Renal cortical epithelial cell (primary cell): ENCODE measurements at regions not wholly inside any gene's neighbourhood (a gene's known extent, or its start where the extent isn't known, plus 50 kb on each side); places are given as distances from the start of the nearest gene placed in this dataset.
"Not testable (repeated sequence)": the region's sequence is repeated elsewhere in the genome, so short reads cannot be mapped to it uniquely, and the experiment has no call there.

Experiments
- DNase-seq: peaks from one replicate; pipeline ENCODE4 v3.0.0-alpha.2; 2011; ENCODE audit warnings: low read depth

DNA sequence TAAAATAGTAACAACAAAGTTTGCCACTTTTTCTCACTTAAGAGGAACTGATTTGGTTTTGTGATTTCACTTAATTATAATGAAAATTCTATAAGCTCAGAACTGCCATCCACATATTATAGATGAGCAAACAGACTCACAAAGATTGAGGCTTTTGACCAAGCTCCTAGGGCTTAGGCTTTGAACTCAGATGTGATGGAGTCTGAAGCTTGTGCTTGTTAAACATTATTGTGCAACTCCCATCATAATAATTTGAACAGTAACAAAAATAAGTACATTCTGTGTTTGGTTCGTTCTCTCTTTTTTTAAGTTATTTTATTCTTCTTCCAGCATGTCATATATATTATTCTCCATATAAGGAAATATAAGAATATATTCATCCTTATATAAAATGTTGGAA lies 403.4 kb downstream of the PTPRC start:
- no peak for DNase-seq

DNA sequence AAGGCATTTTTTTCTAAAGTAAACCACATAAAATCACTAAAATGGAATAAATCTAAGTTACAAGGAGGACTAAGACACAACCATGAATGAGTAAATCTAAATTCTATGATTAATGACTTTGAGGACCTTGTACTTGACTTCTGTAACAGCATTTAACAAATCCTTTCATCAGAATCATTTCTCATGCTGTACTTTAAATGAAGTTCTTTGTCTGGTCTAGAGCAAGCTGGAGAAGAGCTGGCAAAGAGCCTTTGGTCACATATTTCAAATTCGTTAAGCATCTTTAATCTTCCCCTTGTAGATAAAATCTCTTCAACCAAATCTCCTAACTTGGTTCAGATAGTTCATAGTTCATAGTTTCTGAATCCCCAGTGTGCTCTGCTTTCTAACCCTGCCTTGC lies 405.4 kb downstream of the PTPRC start:
- no peak for DNase-seq

DNA sequence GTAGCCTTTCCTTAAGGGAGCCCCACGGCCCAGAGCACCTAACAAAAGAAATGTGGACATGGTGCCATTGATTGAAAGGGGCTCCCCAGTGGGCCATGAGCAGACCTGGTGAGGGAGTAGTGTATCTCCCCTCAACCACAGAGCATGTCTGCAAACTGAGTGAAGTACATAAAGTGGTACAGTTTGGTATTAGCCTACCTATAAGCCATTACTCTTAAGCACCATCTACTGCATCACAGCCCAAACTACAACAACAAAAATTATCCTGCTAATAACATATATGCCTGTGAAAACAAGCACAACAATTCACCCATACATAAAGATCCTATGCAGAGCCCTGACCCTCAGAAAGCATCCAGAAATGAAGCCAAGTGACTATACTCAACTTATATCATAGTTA lies 407.8 kb downstream of the PTPRC start:
- DNase-seq = peak; percentile 1

DNA sequence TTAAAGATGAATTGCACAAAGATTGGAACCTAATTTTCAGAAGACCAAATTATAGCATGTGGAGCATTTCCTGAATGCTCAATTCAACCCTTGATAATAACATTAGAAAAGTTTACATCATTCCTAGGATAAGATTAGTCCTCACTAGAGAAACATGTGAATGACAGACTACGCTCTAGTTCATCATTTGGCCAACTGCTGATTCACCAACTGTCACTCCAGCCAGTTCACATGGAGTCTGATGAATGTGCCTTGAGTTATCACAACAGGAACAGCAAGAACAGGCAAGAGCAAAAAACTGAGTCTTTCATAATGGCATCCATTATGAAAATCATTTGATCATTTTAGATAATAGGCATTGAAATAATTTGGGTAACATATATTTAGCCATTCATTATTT lies 415.9 kb downstream of the PTPRC start:
- no peak for DNase-seq

DNA sequence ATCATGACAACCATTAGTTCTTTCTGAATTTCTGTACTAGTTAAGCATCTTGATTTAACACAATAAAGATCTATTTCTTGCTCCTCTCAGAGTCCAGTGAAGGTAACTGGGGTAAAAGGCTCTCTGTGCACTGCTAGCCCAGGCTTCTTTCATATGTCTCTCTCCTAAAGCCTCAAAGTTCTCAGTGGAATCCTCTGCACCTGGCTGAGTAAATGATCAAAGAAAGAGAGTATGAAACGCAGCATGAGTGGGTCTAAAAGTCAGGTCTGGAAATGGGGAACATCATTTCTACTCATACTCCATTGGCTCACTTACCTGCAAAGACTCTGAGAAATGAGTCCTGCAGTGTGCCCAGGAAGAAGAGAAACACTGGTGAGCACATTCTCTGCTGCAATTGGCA lies 418.5 kb downstream of the PTPRC start:
- no peak for DNase-seq

DNA sequence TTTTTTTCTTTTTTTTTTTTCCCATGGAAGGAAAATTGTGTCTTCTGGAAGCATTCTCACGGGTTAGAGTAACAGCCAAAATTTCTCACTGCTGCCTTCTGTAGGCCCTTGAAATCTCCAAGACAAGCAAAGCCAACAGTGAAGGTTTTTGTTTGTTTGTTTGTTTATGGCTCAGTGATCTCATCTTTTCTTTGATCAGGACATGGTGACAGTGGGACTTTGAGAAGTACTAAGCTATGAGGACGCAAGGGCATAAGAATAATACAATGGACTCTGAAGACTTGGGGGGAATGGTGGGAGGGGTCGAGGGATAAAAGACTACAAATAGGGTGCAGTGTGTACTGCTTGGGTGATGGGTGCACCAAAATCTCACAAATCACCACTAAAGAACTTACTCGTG lies 419.4 kb downstream of the PTPRC start:
- no peak for DNase-seq

DNA sequence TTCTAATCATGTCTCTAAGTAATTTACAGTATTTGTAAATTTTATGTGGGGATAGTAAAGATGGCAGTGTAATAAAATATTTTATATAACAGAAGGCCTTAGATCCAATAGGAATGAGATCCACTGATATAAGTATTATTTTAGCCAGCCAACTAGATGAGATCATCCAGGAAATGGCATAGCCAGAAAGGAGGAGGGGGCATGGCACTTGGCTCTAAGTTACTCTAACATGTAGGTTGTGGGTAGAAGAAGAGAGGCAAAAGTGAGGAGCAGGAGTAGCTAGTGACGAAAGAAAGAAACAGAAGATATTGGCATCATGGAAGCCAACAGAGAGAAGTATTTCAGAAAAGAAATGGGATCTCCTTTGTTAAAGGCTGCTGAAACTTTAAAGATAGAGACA lies 426.1 kb downstream of the PTPRC start:
- no peak for DNase-seq

DNA sequence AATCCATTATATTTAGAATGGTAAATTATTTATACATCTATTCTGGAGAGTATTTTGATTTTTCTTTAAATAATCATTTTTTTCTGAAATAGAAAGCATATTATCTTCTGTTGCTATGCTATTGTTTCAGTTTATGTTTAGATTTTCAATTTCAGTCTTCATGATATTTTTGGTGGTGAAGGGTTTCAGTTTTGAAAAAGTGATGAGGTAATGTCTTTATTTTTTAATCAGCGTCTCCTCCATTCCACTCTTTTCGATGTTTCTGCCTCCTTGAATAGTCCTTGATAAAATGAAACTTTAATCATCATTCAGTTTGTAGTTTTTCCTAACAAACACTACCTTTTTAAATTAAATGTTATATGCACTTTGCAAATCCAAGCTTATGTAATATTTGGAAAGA lies 428.6 kb downstream of the PTPRC start:
- DNase-seq = no peak

DNA sequence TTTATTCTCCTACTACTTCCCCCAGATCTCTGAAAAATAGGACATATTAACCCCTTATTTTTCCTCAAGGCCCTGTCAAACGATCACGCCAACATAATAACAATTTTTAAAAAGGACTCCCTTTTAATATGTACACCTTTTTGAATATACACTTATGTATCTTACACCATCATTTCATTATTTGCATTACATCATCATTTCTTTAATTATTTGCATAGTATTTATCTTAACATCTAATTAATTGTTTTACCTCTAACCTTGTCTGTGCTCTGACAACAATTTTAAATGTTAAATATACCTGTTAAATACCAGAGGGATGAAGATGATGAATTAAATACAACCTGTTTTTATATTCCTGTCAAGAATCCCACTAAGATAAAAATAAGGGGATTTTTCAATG lies 432.2 kb downstream of the PTPRC start:
- no peak for DNase-seq

DNA sequence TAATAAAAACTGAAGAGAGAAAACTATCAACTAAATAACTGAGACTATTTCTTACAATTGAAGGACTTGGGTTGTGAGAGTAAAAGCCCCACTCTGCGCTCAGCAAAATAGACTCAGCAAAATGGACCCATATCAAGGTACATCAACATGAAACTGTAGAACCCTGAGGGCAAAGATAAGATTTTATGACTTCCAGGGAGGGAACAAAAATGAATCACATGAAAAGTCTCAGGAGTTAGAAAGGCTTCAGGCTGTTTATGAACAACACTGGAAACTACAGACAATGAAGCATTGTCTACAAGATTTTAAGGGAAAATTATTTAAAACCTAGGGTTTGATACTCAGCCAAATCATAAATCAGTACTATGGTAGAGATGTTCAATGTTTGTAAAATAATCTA lies 434.3 kb downstream of the PTPRC start:
- peak; percentile 32 for DNase-seq

DNA sequence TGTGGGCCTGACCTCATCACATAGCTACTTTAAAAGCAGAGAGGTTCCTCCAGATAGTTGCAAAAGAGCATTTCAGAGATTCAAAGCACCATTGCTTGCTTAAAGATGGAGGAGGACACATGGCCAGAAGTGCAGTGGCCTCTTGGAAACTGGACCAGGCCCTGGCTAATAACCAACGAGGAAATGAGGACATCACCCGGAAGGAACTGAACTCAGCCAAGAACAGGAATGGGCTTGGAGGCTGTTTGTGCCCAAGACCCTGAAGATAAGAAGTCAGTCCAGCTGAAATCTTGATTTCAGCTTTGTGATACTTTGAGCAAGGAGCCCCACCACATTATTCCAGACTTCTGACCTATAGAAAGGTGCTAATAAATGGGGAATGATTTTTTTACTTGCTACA lies 437.0 kb downstream of the PTPRC start:
- no peak for DNase-seq

DNA sequence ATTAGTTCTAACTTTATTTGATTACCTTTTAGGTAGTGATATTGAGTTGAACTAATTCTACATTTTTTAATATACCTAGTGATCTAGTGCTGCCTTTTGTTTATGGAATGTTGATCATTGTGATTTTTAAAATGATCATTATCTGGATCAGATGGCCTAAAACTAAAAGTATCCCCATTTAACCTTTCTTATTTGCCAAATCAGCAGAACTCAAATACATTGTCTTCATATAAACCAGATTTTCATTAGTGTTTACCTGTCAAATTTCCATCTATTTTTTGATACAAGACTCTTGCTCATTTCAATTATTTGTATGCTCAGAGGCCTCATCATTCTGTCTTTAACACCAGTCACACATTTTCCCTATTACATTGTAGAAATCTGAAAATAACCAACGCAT lies 441.2 kb downstream of the PTPRC start:
- DNase-seq = no peak

DNA sequence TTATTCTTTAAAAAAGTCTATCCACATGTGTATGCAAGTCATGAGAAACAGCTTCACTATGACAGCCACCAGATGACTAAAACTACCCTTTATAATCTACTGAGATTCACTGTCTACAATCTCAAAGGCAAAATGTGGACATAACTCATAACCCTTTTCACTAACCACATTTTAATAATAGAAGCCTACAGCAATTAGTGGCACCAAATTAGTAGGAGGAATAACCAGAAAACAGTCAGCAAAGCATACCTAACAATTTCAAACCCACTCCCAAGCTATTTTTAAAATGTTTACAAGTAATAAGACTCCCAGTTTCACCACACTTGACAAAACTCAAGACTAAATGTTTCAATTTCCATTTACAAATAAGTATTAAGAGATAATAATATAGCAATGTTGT lies 442.9 kb downstream of the PTPRC start:
- DNase-seq = no peak

DNA sequence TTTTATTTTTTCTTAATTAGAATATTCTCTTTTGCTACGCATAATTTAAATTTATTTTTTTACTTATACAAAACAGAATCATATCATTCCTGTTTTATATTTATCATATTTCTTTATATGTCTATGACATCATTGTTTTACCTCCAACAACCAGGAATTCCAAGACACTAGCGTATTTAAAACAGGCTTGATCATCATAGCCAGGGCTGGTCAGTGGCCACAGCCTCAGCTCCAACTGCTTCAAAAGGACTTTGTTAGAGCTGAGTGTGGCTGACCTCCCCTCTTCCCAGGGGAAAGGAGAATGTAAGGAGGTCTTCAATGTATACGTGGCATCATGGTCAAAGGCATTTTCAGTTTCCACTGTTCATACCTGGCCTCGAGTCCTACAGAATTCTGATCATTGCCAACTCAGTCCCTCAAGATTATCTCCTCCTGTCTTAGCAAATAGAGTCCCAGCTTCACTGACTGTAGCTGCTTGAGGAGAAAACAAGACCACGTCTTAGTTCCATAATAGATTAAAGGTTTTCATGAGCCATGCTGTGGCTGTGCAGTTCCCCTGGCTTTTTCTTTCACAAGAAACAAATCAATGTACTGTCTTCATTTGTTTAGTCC lies 444.0 kb downstream of the PTPRC start:
- DNase-seq = no peak

DNA sequence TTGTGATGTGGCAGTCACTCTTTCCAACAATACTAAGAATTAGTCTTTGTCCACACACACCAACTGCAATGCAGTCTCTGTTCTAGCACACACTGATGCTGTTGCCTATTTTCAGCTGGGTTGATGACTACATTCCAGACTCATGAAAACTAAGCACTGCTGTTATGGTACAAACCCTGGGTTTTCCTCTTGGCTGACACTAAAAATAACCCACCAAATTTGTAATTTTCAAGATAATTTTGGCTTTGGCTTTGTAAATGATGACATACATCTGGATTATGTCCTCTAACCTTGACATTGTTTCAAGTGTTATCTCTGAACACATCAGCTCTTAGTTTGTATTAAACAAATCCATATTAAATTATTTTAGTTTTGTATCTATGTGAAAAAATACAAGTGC lies 444.8 kb downstream of the PTPRC start:
- no peak for DNase-seq

DNA sequence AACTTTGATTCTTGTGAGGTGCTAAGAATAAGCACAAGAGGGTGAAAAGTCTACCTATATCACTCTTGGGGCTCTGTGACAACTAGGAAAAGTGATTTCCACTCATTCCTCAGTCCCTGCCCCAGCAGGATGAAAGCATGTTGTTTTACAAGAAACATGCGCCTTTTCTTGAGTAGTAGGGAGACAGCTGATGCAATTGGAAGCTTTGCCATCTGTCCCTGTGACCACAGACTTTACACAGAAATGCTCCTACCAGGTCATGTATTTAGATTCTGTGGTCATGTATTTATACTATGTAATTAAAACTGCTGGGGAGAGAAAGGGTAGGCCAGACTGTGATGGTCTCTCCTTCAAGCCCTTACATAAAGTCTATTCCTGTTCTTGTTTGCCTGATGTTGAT lies 445.5 kb downstream of the PTPRC start:
- no peak for DNase-seq

DNA sequence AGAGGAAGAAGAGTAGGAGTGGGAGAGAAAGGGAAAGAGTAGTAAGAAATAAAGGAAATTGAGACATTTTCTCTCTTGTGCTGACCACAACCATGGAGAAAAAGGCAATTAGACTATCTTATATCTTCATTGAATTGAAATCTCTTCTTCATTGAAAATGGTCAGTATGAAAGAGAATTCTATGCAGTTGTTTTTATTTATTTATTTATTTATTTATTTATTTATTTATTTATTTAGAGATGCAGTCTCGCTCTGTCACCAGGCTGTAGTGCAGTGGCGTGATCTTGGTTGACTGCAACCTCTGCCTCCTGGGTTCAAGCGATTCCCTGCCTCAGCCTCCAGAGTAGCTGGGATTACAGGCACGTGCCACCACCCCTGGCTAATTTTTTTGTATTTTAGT lies 447.1 kb downstream of the PTPRC start:
- DNase-seq = no peak

DNA sequence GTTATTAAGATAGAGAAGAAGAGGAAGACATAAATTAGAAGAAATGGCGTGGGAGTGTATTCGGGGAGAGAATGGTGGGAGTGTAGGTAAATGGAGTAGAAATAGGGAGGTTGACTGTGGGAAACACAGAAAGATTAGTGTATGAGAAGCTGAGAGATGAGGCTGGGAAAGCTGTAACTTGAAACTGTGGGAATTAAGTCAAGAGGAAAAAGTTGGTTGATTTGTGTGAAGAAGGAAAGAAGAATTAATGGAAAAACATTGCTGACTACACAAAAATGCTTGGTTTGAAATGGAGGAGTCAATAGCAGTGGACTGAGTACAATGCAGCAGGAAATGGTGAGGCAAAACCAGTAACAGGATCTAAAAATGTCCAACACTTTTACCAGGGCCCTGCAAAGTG lies 448.3 kb downstream of the PTPRC start:
- peak; percentile 9 for DNase-seq

DNA sequence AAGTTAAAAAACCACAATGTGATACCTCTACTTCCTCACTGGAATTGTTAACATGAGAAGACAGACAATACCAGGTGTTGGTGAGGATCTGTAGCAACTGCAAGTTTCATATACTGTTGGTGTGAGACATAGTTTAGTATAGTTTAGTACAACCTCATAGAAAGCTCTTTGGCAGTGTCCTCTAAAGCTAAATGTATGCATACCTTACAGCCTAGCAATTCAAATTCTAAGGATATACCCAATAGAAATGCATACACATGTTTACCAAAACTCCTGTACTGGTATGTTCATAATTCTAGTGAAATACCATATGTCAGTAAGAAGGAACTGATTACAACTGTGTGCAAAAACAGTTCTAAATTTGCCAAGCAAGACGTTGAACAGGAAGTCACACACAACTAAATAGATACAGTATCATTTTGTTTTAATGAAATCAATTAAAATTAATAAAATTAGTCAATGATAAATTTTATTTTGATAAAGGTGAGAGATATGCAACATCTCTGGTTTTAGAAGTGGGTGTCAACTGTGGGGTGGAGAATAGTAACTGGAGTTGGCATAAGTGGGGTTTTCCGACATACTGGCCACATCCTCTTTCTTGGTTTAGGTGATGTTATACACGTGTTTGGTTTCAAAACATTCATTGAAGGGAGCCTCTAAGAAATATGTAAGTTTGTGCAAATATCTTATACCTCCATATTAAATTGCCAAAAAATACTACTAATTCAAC lies 450.7 kb downstream of the PTPRC start:
- DNase-seq = no peak

DNA sequence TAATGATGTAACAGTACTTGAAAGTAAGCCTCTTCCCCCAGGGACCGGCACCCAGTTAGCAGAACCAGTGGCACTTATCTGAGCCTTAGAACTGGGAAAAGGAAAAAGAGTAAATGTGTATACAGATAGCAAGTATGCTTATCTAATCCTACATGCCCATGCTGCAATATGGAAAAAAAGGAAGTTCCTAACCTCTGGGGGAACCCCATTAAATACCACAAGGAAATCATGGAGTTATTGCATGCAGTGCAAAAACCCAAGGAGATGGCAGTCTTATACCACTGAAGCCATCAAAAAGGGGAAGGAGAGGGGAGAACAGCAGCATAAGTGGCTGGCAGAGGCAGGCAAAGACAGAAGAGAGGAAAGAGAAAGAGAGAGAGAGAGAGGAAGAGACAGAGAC lies 456.8 kb downstream of the PTPRC start:
- not testable (repeated sequence) for DNase-seq

DNA sequence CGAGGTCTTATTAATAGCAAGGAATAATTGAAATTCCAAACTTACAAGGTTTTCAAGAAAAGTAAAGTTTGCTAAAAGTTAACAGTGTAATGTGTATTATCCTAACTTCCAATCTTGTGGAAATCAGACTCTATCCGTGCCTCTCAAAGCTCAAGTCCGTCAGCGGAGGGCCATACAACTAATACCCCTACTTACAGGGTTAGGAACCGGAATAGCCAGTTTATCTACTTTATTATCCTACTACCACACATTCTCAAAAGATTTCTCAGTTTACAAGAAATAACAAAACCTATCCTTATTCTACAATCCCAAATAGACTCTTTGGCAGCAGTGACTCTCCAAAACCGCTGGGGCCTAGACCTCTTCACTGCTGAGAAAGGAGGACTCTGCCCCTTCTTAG lies 457.8 kb downstream of the PTPRC start:
- no peak for DNase-seq

DNA sequence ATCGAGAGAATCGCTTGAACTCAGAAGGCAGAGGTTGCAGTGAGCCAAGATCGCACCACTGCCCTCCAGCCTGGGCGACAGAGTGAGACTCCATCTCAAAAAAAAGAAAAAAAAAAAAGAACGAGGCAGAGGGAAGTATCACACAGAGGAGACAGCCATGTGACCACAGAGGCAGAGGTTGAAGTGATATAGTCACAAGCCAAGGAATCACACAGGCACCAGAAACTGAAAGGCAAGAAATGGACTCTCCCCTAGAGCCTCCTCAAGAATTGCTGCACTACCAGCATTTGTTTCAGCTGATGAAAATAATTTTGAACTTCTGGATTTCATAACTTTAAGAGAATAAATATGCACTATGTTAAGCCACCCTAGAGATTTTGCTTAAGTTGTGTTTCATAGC lies 459.6 kb downstream of the PTPRC start:
- DNase-seq = no peak

DNA sequence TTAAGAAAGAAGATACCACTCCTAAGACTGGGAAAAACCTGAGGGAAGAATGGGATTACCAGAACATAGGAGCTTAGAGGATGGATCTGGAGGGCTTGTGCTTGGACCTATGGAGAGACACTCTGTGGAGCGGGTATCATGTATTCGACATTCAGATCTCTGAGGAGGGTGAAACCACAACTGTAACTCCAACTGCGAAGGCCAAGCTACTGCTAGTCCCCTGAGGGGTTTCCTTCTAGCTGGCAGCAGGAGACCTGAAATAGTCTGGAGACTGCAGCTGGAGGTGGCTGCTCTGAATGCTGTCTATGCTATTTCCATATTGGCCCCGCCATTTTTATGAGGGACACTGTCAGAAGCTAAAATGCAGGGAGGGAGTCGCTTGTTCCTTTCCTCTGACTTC lies 462.3 kb downstream of the PTPRC start:
- no peak for DNase-seq

DNA sequence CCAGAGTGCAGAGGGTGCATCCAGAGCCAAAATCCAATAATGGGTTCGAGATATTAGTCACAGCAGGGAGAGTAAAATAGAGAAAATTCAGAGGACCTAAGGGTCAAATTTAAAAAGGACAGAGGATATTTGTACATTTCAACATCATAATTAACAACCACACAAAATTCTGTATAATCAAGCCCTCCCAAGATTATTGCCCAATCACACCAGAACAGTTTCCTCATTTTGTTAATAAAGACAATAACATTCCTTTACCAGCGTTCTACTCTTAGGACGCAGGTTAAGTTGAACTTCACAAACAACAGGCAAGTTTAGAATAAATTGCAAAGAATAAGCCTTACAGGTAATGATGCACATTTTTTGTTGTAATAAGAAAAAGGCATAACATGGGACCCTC lies 462.8 kb downstream of the PTPRC start:
- DNase-seq = no peak
